Stimulated activated naive B cell treated with anti-CD40 and anti-IgM and Interleukin-4, amounts not matched to agents 10 μg/mL and 1 μg/mL and 100 μg/mL, for 72 hours (primary cell): ENCODE measurements at regions not wholly inside any gene's neighbourhood (a gene's known extent, or its start where the extent isn't known, plus 50 kb on each side); places are given as distances from the start of the nearest gene placed in this dataset.

Experiments used
- ATAC-seq, 2 donors: fragments of 150-1000 bp; cut with Tn5 transposase; replicated peaks; 2 replicates each; pipeline ENCODE4 v1.10.0; 2021; ENCODE audit warnings: moderate library complexity in 1 of 2
- DNase-seq: peaks from one replicate; pipeline ENCODE4 v3.0.0; 2021
- H3K27ac Mint-ChIP-seq: one replicate; pipeline ENCODE4 v1.8.0; 2022; ENCODE audit warnings: mild to moderate bottlenecking, mixed read lengths
- H3K27me3 Mint-ChIP-seq, 2 donors: one replicate each; pipeline ENCODE4 v1.8.0; 2022; ENCODE audit warnings: mixed read lengths in 2 of 2
- H3K36me3 Mint-ChIP-seq, 2 donors: one replicate each; pipeline ENCODE4 v1.8.0; 2022; ENCODE audit warnings: mixed read lengths in 2 of 2, mild to moderate bottlenecking in 1 of 2
- H3K4me1 Mint-ChIP-seq, 2 donors: one replicate each; pipeline ENCODE4 v1.8.0; 2022; ENCODE audit warnings: mixed read lengths in 2 of 2, mild to moderate bottlenecking in 1 of 2
- H3K4me3 Mint-ChIP-seq, 2 donors: one replicate each; pipeline ENCODE4 v1.8.0; 2022; ENCODE audit warnings: mild to moderate bottlenecking in 2 of 2, mixed read lengths in 2 of 2, moderate library complexity in 1 of 2
- H3K9me3 Mint-ChIP-seq, 2 donors: one replicate each; pipeline ENCODE4 v1.8.0; 2022; ENCODE audit warnings: mixed read lengths in 2 of 2, mild to moderate bottlenecking in 1 of 2

DNA sequence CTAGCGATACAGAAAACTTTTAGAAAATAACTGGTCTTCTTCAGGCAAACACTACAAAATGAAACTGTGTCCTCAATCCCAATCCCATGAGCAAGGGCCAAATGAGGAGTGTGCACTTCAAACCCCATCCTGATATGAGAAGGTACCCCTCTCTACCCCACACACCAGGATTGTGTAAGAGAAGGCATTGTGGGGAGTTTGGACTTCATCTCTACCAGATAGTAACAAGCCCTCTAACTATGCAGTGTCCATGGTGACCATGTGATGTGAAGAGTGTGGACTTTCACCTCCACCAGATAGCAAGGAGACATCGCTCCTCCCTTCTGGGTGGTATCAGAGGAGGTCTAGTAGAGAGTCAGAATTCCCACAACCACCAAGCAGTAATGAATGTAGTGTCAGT lies 769.3 kb downstream of the MECOM start:
- Mint-ChIP-seq H3K36me3 (no peaks in the 10 kb centered on the region), H3K9me3 (peaks cover 10 to 11% of the 10 kb centered on the region in 2 donors)
- ATAC-seq, result no peak

DNA sequence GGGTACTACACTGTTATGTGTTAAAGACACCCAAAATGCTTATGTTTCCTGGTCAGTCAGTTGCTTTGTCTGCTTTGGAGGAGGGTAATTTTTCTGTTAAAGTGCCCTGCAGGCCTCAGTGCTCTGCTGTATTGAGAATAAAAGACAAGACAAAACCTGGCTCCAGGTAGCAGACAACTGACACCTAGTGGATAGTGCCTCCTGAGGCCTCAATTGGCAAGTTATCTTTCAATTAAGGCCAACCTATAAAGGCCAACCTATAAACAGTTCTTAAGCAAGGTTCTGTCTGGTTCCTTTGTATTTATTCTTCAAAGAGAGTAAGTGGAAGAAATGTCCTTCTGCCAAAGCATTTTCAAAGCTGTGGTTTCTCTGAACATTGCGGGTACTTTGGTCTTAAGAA lies 773.8 kb downstream of the MECOM start:
- peaks cover 0 to 1% of the 10 kb centered on the region in 2 donors for H3K9me3 Mint-ChIP-seq
- H3K4me1 Mint-ChIP-seq, result no peaks in the 10 kb centered on the region
- DNase-seq, result no peak
- H3K36me3 Mint-ChIP-seq, result no peaks in the 10 kb centered on the region
- H3K4me3 Mint-ChIP-seq, result no peak overlapping the region
- H3K27ac Mint-ChIP-seq, result no peak overlapping the region
- no peak for ATAC-seq
- no peaks in the 10 kb centered on the region for H3K27me3 Mint-ChIP-seq

More for the DNA sequence above, 769.3 kb downstream of the MECOM start:
- Mint-ChIP-seq H3K4me1 (no peaks in the 10 kb centered on the region), H3K27me3 (no peaks in the 10 kb centered on the region), H3K27ac (no peak overlapping the region), H3K4me3 (no peak overlapping the region)
- no peak for DNase-seq

DNA sequence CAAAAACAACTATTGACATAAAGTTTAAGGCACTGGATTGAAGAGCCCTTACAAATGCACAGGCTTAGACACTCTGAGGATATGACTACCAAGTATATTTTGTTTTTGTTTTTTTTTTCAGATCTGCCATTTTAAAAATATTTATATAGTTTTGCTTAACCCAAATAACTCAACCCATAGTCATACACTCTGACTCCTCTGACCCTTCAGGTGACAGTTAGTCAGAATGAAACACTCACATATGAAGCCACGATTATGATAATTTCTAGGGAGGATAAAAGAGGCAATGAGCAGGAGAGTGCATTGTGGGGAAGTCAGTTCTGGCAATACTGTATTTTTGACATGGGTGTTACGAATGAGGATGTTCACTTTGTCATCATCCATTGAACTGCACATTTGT lies 774.7 kb downstream of the MECOM start:
- H3K9me3 Mint-ChIP-seq, result no peaks in the 10 kb centered on the region
- no peak overlapping the region for H3K27ac Mint-ChIP-seq
- H3K36me3 Mint-ChIP-seq, result no peaks in the 10 kb centered on the region
- H3K27me3 Mint-ChIP-seq, result no peaks in the 10 kb centered on the region
- DNase-seq (no peak), ATAC-seq (no peak)
- H3K4me1 Mint-ChIP-seq, result no peaks in the 10 kb centered on the region
- H3K4me3 Mint-ChIP-seq, result no peak overlapping the region

DNA sequence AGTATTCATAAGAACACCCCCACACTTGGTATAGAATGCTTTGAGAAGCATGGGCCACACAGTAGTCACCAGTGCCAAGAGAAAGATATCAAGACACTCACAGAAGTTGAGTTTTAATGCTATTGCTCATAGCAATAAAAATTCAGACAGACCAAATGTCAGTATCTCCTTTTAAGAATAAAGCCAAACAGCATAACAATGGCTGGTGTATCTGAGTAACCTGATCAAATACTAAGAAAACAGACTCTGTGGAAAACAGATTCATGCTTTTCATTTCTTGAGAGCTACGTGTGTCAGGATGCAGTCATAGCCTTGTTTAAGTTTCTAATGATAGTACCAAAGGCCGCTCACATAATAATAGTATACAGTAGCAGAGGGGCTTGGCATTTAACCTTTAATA lies 778.5 kb downstream of the MECOM start:
- no peak for ATAC-seq
- H3K9me3 Mint-ChIP-seq, result no peaks in the 10 kb centered on the region
- no peak overlapping the region for H3K27ac Mint-ChIP-seq
- no peak overlapping the region for H3K4me3 Mint-ChIP-seq
- no peaks in the 10 kb centered on the region for H3K36me3 Mint-ChIP-seq
- H3K4me1 Mint-ChIP-seq, result no peaks in the 10 kb centered on the region
- no peak for DNase-seq
- H3K27me3 Mint-ChIP-seq, result no peaks in the 10 kb centered on the region

DNA sequence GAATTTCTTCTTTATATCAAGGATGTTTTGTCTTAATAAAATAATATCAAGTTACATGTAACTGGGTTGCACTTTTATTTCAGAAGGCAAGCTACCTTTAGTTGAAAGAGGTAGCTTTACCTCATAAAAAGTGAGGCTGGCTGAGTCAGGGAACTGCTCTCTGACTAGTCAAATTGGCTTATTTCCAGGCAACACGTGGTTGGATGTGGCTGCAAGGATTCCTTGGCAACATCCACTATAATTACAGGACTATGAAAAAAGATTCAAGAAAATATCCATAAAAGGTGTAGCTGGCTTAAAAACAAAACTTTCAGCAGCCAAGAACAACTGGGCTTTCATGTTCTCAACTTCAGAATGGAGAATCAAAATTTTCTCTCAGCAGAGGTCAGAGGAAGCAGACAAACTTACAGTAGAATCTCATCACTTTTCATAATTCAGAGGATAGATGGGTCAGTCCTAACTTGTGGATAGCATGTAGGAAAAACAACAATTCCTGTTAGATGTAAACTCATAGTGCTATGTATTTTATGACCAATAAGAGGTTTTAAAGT lies 779.1 kb downstream of the MECOM start:
- no peak overlapping the region for H3K4me3 Mint-ChIP-seq
- DNase-seq (no peak), ATAC-seq (no peak)
- H3K27me3 Mint-ChIP-seq, result no peaks in the 10 kb centered on the region
- H3K9me3 Mint-ChIP-seq, result no peaks in the 10 kb centered on the region
- H3K27ac Mint-ChIP-seq, result no peak overlapping the region
- H3K36me3 Mint-ChIP-seq, result no peaks in the 10 kb centered on the region
- H3K4me1 Mint-ChIP-seq, result no peaks in the 10 kb centered on the region

DNA sequence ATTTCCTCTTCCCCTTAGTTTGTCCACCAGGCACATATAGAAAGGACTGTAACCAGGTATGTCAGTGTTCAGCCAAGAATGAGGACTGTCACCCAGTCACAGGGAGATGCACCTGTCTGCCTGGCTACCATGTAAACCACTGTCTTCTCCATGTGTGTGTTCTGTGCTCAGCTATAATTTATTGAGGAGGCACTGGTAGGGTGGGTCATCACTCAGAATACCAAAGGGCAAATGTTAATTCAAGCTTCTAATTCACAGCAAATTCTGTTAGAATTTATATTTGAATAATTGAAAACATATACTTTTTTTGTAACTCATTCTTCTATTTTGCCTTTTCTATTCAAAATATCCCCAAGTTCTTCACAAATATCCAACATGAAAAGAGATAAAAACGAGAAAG lies 780.4 kb downstream of the MECOM start:
- no peaks in the 10 kb centered on the region for H3K36me3 Mint-ChIP-seq
- no peak for ATAC-seq
- H3K4me3 Mint-ChIP-seq, result no peak overlapping the region
- no peak overlapping the region for H3K27ac Mint-ChIP-seq
- no peaks in the 10 kb centered on the region for H3K4me1 Mint-ChIP-seq
- H3K27me3 Mint-ChIP-seq, result no peaks in the 10 kb centered on the region
- DNase-seq, result no peak
- no peaks in the 10 kb centered on the region for H3K9me3 Mint-ChIP-seq

DNA sequence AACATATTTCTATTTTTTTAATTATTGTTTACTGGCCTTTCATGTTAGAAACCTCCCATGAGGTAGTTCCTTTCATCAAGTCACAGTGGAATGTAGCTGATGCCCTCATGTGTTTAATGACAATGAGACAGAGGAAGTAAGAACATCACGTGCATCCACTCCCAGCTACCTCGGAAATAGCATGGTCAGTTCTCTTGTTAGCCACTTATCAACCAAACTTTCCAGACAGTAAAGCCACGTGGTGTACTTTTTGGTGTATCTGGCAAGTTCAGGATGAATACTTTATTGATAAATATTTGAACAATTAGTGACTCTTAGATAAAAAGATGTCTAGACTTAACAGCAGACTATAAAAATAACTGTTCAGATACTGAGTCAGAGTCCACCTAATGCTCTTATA lies 781.7 kb downstream of the MECOM start:
- no peaks in the 10 kb centered on the region for H3K27me3 Mint-ChIP-seq
- H3K27ac Mint-ChIP-seq, result no peak overlapping the region
- no peaks in the 10 kb centered on the region for H3K36me3 Mint-ChIP-seq
- H3K4me1 Mint-ChIP-seq, result no peaks in the 10 kb centered on the region
- no peak overlapping the region for H3K4me3 Mint-ChIP-seq
- ATAC-seq, result no peak
- H3K9me3 Mint-ChIP-seq, result no peaks in the 10 kb centered on the region
- DNase-seq, result no peak

DNA sequence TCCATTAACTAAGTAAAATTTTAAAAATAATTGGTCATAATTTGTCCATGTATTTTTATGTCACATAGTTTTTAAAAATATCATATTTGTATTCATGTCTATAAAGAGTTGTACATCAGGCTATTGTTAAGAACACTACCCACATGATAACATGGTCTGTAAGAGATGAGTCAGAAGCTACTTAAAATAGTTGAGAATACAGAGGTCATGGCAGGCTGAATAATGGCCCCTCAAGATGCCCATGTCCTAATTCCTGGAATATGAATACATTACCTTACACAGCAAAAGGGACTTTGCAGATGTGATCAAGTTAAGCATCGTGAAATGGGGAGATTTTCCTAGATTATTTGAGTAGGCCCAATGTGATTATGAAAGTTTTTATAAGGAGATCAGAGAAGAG lies 782.9 kb upstream of the GOLIM4 start:
- no peaks in the 10 kb centered on the region for H3K36me3 Mint-ChIP-seq
- no peaks in the 10 kb centered on the region for H3K4me1 Mint-ChIP-seq
- ATAC-seq (no peak), DNase-seq (no peak)
- no peak overlapping the region for H3K4me3 Mint-ChIP-seq
- no peaks in the 10 kb centered on the region for H3K27me3 Mint-ChIP-seq
- no peaks in the 10 kb centered on the region for H3K9me3 Mint-ChIP-seq
- no peak overlapping the region for H3K27ac Mint-ChIP-seq

DNA sequence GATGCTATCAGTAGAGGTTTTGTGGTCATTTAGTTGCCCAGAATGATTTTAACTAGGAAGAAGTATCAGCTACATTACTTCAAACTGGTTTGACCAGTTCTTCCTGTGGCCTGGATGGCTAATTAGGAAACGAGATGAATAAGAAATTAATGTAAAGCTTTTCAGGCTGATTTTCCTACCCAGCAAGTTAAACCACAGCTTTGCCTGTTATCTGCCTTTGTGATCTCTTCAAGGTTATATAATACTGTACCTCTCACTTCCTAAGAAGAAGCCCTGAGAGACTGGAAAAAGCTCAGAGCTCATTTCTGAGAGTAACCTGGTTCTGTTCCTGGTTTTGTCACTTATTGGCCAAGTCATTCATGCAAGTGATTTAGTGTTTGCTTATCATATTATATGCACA lies 782.2 kb upstream of the GOLIM4 start:
- Mint-ChIP-seq H3K27me3 (no peaks in the 10 kb centered on the region), H3K4me3 (no peak overlapping the region), H3K36me3 (no peaks in the 10 kb centered on the region), H3K9me3 (no peaks in the 10 kb centered on the region), H3K27ac (no peak overlapping the region), H3K4me1 (no peaks in the 10 kb centered on the region)
- ATAC-seq (no peak), DNase-seq (no peak)

DNA sequence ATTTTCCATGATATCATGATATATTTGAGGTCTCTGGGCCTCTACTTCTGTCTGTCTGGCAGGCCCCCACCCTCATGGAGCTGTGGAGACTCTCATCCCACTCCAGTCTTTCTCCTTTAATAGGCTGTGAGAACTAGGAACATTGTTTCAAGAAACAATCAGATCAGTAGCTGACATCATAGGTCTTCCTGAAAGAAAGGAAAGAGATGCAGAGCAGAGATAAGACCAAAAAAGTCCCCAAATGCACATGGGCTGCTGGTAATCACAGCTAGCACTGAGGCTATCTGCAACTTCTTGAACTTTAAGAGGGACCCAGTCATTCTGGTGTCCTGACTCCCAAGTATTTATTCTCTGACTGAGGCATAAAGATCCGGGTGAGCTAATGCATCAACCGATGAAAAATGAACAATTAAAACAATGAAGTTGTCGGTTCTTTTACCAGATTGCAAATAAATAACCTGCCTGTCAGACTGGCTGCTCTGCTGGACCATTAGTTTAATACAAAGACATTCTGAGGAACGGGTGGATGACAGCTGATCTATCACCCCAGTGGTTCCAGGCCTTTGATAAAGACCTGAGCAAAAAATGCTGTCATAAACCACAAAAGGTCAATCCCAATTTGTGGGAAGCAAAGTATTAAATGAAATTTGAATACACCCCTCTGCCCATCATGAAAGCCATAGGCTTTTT lies 780.8 kb upstream of the GOLIM4 start:
- Mint-ChIP-seq H3K4me1 (no peaks in the 10 kb centered on the region), H3K27ac (no peak overlapping the region), H3K36me3 (no peaks in the 10 kb centered on the region), H3K9me3 (no peaks in the 10 kb centered on the region), H3K27me3 (no peaks in the 10 kb centered on the region), H3K4me3 (no peak overlapping the region)
- DNase-seq, result no peak
- no peak for ATAC-seq

DNA sequence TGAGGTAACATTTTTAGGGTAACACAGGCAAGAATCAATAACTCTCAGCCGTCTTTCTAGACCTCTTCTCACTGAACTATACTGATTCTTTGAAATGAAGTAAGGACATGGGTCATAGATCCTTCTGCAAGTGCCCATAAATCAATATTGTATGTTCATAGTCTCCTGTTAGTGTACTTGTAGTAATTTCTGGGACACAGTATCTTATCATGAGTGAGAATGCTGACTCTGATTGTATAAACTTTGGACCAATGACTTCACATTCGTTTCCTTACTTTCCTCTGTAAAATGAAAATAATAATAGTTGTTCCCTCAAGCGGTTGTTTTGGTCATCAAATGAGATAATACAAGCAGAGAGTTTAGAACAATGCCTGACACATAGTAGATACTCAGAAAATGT lies 777.1 kb upstream of the GOLIM4 start:
- Mint-ChIP-seq H3K4me3 (no peak overlapping the region), H3K4me1 (no peaks in the 10 kb centered on the region), H3K27ac (no peak overlapping the region), H3K9me3 (no peaks in the 10 kb centered on the region), H3K36me3 (no peaks in the 10 kb centered on the region), H3K27me3 (no peaks in the 10 kb centered on the region)
- DNase-seq, result no peak
- no peak for ATAC-seq

DNA sequence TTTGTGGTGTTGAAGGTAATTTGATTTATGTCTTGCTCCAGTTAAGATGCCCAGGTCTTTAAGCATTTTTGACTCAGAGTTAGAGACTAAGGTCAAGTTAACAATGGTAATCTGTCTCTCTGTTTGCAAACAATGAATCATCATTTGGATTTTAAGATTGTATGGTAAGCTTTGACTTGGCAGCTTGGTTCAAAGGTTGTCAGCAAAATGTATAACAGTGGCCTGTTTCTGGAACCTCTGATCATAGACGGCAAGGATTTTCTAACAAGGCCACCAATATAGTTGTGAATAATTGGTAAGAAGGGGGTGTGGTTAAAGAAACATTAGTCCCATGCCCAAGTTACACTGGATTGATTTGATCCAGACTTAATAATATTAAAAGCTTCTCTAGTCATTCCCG lies 775.2 kb upstream of the GOLIM4 start:
- Mint-ChIP-seq H3K9me3 (no peaks in the 10 kb centered on the region), H3K27me3 (no peaks in the 10 kb centered on the region), H3K27ac (no peak overlapping the region), H3K36me3 (no peaks in the 10 kb centered on the region), H3K4me1 (no peaks in the 10 kb centered on the region), H3K4me3 (no peak overlapping the region)
- ATAC-seq (no peak), DNase-seq (no peak)

DNA sequence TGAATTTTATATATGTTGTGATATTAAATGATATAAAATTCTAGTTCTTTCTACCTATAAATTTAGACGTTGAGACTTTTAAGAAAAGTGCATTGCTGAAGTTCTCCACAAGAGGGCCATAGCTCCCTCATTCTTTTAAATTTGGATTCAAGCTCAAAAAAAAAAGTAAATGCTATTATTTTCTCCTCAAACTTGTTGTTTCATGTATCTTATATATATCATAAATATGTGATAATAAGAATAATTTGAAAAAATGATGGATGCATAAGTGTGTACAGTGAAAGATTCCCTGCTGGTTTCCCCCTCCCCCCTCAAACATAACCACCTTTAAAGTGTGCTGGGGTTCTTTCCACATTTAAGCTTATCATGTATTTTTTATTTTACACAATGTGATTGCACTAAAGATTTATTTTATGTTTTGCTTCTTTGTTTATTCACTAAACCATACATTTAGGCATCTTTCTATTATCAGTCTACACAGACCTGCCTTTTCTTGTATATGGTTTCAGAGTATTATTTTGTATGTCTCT lies 769.4 kb upstream of the GOLIM4 start:
- Mint-ChIP-seq H3K27ac (no peak overlapping the region), H3K27me3 (peaks cover 0 to 4% of the 10 kb centered on the region in 2 donors), H3K36me3 (no peaks in the 10 kb centered on the region), H3K4me3 (no peak overlapping the region), H3K4me1 (no peaks in the 10 kb centered on the region), H3K9me3 (no peaks in the 10 kb centered on the region)
- DNase-seq (no peak), ATAC-seq (no peak)

DNA sequence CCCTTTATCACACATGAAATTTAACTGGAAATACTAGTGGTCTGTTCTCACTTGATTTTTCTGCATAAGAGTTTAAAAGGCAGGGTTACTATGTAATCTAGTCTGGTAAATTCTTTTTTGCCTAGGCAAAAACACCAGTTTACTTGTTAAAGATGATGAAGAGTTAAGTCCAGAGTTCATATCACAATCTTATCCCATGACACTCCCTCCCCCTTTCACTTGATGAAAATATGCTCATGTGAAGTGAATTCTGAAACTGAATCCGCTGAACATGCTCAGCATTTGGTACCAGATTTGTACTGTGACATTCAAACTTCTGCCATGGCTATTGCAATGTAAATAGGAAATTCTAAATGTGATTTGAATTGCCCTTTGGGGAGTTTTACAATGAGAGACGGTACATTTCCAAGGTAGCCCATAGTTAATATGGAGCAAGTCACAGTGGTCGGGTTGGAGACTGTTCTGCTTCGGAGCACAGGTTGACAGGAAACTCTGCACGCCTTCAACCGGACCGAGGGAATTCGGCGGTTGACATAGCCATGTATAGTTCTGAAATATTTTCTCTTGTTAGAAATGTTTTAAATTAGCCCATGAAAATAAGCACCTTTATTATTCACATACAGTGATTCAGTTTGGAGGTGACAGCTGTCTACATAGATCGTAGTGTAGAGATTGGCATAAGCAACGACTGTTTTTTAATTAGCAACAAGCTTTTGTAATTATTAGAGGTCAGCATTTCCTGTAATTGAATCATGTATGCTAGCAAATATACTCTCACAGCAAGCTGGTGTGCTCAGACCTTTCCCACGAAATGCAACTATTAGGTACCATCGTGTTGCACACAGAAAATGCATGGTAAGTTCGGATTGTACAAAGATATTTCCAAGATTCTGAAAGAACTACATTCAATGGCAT lies 768.6 kb upstream of the GOLIM4 start:
- H3K36me3 Mint-ChIP-seq, result no peaks in the 10 kb centered on the region
- H3K27ac Mint-ChIP-seq, result no peak overlapping the region
- no peaks in the 10 kb centered on the region for H3K9me3 Mint-ChIP-seq
- H3K27me3 Mint-ChIP-seq, result peaks cover 0 to 4% of the 10 kb centered on the region in 2 donors
- no peak overlapping the region for H3K4me3 Mint-ChIP-seq
- no peaks in the 10 kb centered on the region for H3K4me1 Mint-ChIP-seq
- ATAC-seq, result no peak
- DNase-seq, result no peak

DNA sequence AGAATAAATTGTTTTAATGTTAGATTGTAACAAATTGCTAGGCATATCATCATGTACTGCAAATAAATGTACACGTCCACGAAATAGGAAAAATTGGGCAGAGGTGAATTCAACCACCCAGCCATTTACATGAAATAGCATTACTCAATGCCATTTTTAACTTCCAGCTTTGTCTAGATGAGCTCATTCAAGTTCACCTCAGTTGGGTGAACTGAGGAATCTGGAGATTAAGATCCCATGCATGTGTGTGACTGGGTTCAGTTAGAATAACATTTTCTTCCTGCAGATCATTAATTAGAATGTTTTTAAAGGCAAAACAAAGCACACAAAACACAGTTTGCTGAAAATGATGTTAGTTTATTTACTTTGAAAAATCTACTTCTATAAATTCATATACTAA lies 767.8 kb upstream of the GOLIM4 start:
- DNase-seq (no peak), ATAC-seq (no peak)
- peaks cover 3 to 4% of the 10 kb centered on the region in 2 donors for H3K27me3 Mint-ChIP-seq
- no peaks in the 10 kb centered on the region for H3K4me1 Mint-ChIP-seq
- no peaks in the 10 kb centered on the region for H3K9me3 Mint-ChIP-seq
- no peak overlapping the region for H3K27ac Mint-ChIP-seq
- no peak overlapping the region for H3K4me3 Mint-ChIP-seq
- H3K36me3 Mint-ChIP-seq, result no peaks in the 10 kb centered on the region
